GM18867 (cell line): ENCODE measurements at regions not wholly inside any gene's neighbourhood (a gene's known extent, or its start where the extent isn't known, plus 50 kb on each side); places are given as distances from the start of the nearest gene placed in this dataset.

Experiments used
- ATAC-seq: cut with Tn5 transposase; IDR thresholded peaks from one replicate; pipeline ENCODE4 v1.9.1; 2021; ENCODE audit warnings: mild to moderate bottlenecking, moderate library complexity; ENCODE audit not compliant: unreplicated experiment

GRCh38 chr5:164007064-164007463, 501.6 kb downstream of the MAT2B start:
- ATAC-seq = no peak

DNA sequence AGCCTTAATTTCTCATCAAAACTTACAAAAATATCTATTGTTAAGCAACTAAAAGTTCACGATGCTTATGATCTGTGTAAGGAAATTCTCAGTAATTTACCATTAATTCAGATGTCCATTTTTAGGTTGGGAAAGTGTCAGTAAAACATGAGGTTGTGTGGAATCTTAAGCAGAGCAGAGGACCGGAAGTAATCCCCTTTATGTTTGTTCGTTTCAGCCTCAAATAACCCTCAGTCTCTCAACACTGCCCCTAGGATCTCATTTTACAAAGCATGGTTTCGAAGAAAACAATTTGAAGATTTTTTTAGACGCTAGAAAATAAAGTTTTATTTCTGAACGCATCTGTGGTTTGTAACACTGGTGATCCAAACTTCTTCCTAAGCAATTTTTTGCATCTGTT, 504.2 kb downstream of the MAT2B start:
- ATAC-seq = no peak

DNA sequence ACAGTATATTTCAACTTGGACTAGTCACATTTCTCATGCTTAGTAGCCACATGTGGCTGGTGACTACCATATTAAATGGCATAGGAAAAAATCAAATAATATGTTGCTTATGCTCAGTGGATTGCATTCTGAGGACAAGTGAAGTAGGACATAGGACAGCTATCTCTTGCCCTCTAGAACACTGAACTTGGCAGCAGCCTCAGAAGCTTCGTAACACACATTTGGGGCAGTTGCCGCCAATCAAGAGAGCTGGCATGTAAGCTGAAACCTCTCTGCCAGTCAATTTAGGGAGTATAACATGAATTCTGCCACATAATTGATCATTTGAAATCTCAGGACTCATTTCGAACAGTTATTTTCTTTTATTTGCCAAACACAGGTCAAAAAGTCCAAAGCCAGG, 505.5 kb downstream of the MAT2B start:
- no peak for ATAC-seq

- ATAC-seq = no peak
These were observed 507.0 kb downstream of the MAT2B start for GRCh38 chr5:164012371-164012770.

DNA sequence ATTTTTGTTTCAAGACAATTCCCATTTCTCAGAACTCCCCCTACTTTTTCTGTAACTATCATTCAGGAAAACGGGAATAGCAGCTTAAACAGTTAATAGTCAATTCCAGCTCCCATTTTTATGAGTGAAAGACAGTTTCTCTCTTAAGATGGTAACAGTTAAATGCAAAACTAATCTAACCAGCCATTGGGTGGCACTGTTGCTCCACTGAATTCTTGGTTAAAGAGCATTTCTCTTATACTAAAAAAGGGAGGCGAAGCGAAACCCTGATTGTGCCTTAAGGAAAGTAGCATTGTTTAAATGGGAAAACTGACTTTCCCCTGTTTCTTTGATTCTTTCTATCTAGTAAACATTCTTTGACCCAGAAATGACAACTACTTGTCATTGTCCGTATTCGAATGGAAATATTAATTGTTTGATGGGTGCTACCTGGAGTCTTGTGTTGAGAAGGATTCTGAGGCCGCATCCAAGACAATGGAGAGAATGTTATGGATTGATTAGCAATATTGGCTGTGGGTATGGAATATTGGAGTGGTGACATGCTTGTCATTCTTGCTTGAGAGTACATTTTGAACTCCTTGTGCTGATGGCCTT, 507.8 kb downstream of the MAT2B start:
- peak; percentile 86 for ATAC-seq

- ATAC-seq = no peak
These were observed 514.7 kb downstream of the MAT2B start for GRCh38 chr5:164020116-164020515.

DNA sequence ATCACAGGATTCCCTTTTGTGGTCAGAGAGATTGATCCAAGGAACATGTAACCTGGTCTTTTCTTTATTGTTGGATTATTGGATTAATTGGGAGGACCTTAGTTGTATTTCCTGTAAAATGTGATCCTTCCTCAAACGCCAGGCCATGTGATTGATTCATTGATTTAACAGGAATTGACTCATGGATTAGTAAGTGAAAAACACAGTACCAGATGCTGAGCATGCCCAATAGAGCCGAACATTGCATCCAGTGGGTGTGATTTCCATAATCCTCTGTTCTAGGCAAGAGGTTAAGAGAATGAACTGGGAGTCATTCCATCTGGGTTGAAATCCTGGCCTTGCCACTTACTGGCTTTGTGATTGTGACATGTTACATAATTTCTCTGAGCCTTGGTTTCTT, 522.3 kb downstream of the MAT2B start:
- no peak for ATAC-seq

- ATAC-seq = no peak
These were observed 532.8 kb downstream of the MAT2B start for GRCh38 chr5:164038128-164038783.

- ATAC-seq = no peak
These were observed 535.7 kb downstream of the MAT2B start for GRCh38 chr5:164041105-164041504.

DNA sequence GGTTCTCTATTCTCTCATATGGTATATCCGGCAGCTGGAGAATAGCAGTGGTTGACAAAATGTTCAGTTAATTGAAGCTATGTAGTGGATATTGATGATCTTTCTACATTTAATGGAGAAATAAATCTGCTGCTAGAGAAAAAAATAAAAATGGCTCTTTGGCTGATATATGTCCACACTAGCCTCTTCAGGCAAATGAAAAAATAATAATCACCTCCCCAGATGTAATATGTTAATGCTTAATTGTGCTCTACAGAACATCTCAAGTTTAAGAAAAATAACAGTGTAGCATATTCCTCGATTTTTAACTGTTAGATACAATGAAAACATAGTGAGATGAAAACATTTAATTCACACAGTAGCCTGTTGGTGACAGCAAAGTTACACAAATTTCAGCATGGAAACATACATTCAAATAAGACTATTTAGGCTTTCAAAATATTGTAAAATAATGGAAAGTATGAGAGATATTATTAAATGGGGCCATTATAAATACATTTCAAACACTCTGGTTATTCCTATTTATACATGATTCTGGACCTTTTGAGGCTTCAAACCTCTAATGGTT, 543.0 kb downstream of the MAT2B start:
- no peak for ATAC-seq

DNA sequence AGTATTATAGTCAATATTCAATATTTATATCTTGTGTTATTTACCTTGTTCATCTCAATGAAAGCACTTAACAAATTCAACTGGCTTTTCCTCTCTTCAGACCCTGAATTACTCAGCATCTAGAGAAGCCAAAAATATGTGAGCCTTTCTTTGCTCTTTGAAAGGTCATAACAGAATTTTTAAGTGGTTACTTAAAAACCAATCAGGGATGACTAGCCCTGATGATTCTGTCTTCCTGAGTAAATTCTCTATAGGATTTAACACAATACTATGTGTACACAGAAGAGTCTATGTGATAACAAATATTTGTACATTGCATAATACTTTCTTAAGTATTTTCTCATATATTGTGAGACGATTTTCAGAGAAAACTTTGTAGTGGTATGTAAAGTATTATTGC, 546.3 kb downstream of the MAT2B start:
- no peak for ATAC-seq

DNA sequence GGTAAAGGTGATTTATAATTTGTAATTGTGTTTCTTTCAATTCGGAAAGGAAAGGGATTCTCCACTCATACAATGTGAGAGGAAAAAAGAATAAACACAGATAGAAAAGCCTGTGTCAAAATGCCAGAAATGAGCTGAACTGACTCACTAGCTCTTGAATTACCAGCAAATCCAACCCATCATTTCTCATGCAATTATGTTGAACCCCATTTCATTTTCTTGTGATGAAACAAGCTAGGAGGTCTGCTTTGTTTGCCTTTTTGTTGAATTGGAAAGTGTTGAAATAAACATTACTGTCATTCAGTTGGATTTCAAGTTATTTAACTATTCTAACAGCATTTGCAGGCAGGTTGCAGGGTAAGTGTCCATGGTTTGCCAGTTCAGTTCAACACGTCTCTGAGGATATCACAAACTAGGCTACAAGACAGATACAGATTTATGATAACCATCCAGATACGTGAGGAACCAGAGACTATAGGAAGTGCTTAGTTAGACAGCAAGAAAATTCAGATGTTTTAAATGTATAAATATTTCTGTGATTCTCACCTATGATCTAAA, 547.2 kb downstream of the MAT2B start:
- no peak for ATAC-seq

GRCh38 chr5:164053123-164053522, 547.7 kb downstream of the MAT2B start:
- ATAC-seq = no peak

DNA sequence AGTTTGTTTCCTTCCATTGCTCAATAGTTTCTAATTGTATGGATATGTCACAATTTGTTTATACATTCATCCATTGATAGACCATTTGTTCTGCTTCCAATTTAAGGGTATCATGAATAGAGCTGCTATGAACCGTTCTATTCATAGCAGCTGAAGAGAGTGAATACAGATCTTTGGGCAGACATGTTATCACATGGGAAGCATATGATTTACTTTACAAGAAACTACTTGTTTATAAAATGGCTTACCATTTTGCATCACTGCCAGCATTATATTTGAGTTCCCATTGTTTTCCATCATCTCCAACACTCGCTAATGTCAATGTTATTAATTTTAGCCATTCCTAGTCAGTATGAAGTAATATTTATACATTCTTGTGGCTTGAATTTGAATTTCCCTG, 549.0 kb downstream of the MAT2B start:
- no peak for ATAC-seq

- ATAC-seq = no peak
These were observed 551.7 kb downstream of the MAT2B start for GRCh38 chr5:164057121-164057520.

DNA sequence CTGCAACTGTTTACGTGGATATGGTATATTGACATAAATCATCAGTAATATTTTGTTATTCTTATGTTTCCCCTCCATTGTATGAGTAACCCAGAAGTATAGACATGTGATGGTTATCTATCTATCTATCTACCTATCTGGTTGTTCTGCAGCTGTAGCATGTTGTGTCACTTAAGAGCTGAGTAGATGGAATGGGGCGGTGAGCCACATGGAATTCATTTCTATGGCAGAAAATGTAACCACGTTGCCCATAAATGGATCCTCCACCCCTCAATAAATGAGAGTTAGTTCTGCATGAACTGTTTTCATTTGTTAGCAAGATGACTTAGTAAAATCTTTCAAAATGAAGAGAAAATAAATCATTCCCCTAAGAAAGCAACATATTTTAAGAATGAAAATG, 553.2 kb downstream of the MAT2B start:
- ATAC-seq = no peak

GRCh38 chr5:164059471-164059870, 554.1 kb downstream of the MAT2B start:
- no peak for ATAC-seq

DNA sequence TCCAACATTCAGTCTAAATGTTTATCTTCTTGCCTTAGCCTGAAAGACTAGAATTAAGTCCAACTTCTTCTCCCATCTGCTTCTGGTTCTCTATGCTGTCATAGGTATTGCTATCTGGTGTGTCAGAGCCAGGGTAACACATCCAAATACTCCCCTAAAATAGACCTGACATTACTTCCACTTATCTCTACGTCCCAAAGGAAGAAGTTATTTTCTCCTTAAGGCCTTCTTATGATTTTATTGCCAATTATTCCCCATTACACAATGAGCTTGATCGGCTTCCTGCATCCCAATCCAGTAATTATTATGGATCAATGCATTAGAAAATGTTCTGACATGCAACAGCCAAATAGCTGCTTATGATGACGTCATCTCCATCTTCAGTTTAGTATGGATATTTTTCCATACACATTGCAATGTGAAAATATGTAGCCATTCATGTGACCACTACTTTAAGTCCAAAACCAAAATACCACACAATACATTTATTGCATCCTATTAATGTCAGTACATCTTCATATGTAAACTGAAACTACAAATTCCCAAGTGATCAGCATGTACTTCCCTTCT, 555.5 kb downstream of the MAT2B start:
- ATAC-seq = no peak

- no peak for ATAC-seq
These were observed 556.9 kb downstream of the MAT2B start for GRCh38 chr5:164062304-164062703.

DNA sequence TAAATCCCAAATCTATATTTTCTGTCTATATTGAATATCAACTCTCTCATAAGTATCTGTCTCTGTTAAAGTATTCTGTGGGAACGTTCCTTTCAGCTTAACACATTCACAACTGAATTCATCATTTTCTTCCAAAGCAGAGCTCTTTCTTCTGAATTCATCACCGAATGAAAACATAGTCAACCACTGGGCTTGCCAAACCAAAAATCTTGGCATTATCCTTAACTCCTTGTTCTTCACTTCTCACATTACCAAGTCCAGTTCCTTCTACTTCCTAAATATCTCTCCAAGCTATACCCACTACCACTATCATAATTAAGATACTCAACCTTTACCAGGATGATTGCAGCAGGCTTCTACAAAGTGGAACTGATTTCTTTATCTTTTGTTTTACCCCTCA, 559.8 kb downstream of the MAT2B start:
- no peak for ATAC-seq

- ATAC-seq = no peak
These were observed 566.3 kb downstream of the MAT2B start for GRCh38 chr5:164071671-164072070.

DNA sequence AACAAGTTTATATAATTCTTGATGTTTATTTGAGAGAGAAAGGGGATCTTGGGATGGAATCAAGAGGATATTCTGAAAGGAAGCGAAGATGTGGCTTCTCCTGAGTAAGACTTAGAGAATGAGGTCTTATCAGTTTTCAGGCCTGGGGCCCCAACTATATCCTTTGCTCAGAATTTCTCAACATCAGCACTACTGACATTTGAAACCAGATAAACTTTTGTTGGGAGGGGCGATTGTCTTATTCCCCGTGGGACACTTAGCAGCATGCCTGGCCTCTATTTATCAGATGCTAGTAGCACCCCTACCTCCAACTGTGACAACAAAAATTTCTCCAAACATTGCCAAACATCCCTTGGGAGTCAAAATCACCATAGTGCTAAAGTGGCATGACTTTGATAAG, 567.7 kb downstream of the MAT2B start:
- ATAC-seq = no peak
